ENCODE measurements at regions not wholly inside any gene's neighbourhood (a gene's known extent, or its start where the extent isn't known, plus 50 kb on each side); places are given as distances from the start of the nearest gene placed in this dataset.

DNA sequence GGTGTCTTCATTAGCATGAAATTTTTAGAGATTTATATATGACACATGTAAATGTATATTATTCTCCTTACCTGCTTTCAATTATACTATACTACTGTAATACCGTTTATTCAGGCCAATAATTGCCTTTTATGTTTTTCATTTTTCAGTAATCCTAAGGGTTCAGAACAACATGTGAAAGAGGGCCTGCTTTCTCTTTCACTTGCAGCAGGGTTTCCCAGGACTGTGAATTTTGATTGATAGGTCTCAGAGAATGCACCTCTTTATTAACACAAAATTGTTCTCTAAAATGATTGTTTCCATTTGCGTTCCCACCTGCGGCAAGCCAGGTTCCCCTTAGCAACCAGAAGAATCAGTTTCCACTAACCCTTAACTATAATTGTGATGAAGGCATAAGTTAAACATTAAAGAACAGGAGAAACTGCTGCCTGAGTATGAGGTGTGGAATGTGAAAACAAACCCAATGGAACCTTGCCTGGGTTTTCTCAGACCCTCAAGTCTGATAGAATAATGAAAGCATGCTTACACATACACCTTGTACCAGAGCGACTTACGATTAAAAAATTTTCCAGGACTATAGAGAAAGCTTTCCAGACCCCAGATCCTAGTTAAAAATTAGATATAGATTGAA lies 1591.2 kb upstream of the LRRTM1 start:
- H3K27me3 ChIP-seq (replicated peaks; ENCODE audit: insufficient read depth, low read depth, low read length, poor library complexity): no peaks in the 10 kb centered on the region
- intact Hi-C loops (cut with micrococcal nuclease; ENCODE audit: unreplicated experiment): no loop called here
- no TSS peak for BruUV-seq (replicated peaks)
- H3K36me3 ChIP-seq (ENCODE audit: insufficient read depth, low read length, poor library complexity, severe bottlenecking): no peaks in the 10 kb centered on the region
- ChIA-PET POLR2A (ENCODE audit: low non-redundant PET) (no interaction called here), CTCF (no interaction called here)
- H3K4me3 ChIP-seq (ENCODE audit: low read depth, low read length, poor library complexity, severe bottlenecking): no peak overlapping the region
- H3K4me1 ChIP-seq (ENCODE audit: insufficient read depth, low read length, poor library complexity, severe bottlenecking): no peaks in the 10 kb centered on the region
- peaks cover 33% of the 10 kb centered on the region for H3K9me3 ChIP-seq (ENCODE audit: low read depth, low read length, poor library complexity, severe bottlenecking)
- no peak for DNase-seq (ENCODE audit: low spot score)
- no peak for TF ChIP-seq EZH2 (IDR thresholded peaks at IDR 0.05; ENCODE audit: borderline replicate concordance, low read depth, low read length, poor library complexity, severe bottlenecking)
- TF ChIP-seq, protein P1, sequence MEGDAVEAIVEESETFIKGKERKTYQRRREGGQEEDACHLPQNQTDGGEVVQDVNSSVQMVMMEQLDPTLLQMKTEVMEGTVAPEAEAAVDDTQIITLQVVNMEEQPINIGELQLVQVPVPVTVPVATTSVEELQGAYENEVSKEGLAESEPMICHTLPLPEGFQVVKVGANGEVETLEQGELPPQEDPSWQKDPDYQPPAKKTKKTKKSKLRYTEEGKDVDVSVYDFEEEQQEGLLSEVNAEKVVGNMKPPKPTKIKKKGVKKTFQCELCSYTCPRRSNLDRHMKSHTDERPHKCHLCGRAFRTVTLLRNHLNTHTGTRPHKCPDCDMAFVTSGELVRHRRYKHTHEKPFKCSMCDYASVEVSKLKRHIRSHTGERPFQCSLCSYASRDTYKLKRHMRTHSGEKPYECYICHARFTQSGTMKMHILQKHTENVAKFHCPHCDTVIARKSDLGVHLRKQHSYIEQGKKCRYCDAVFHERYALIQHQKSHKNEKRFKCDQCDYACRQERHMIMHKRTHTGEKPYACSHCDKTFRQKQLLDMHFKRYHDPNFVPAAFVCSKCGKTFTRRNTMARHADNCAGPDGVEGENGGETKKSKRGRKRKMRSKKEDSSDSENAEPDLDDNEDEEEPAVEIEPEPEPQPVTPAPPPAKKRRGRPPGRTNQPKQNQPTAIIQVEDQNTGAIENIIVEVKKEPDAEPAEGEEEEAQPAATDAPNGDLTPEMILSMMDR (conservative IDR thresholded peaks at IDR 0.05; ENCODE audit: low read depth, low read length): no peak
- H3K27ac ChIP-seq (ENCODE audit: low read depth, low read length, poor library complexity, severe bottlenecking): no peak overlapping the region

DNA sequence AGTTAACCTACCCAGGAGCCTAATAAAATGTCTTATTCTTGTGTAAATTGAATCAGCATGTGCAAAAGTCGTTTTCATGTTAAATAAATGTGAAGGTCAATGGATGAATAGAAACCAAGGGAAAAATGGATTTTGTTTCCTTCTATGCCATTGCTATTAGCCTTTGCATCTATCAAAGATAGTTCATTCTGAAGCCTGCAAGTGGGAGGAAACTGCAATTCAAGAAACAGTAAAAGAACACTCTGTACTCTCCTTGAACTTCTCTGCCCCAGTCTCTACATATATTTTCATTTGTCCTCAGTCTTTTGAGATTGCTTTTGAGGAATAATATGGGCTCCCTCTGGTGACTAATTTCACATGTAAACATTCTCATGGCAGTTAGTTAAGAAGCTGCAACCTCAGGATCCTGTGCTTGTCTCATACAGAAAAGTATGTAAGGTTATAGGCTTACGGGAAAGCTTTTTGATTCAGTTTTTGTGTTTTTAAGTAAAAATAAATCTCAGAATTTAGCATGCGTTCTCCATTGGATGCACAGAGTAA lies 1590.0 kb upstream of the LRRTM1 start:
- ChIA-PET CTCF (no interaction called here), POLR2A (ENCODE audit: low non-redundant PET) (no interaction called here)
- H3K4me3 ChIP-seq (ENCODE audit: low read depth, low read length, poor library complexity, severe bottlenecking): no peak overlapping the region
- intact Hi-C loops (cut with micrococcal nuclease; ENCODE audit: unreplicated experiment): no loop called here
- no peak overlapping the region for H3K27ac ChIP-seq (ENCODE audit: low read depth, low read length, poor library complexity, severe bottlenecking)
- BruUV-seq (replicated peaks): no TSS peak
- H3K4me1 ChIP-seq (ENCODE audit: insufficient read depth, low read length, poor library complexity, severe bottlenecking): no peaks in the 10 kb centered on the region
- no peaks in the 10 kb centered on the region for H3K36me3 ChIP-seq (ENCODE audit: insufficient read depth, low read length, poor library complexity, severe bottlenecking)
- H3K27me3 ChIP-seq (replicated peaks; ENCODE audit: insufficient read depth, low read depth, low read length, poor library complexity): no peaks in the 10 kb centered on the region
- peaks cover 35% of the 10 kb centered on the region for H3K9me3 ChIP-seq (ENCODE audit: low read depth, low read length, poor library complexity, severe bottlenecking)
- DNase-seq (ENCODE audit: low spot score): no peak
- no peak for TF ChIP-seq EZH2 (IDR thresholded peaks at IDR 0.05; ENCODE audit: borderline replicate concordance, low read depth, low read length, poor library complexity, severe bottlenecking)
- TF ChIP-seq, protein P1 (conservative IDR thresholded peaks at IDR 0.05; ENCODE audit: low read depth, low read length): no peak

DNA sequence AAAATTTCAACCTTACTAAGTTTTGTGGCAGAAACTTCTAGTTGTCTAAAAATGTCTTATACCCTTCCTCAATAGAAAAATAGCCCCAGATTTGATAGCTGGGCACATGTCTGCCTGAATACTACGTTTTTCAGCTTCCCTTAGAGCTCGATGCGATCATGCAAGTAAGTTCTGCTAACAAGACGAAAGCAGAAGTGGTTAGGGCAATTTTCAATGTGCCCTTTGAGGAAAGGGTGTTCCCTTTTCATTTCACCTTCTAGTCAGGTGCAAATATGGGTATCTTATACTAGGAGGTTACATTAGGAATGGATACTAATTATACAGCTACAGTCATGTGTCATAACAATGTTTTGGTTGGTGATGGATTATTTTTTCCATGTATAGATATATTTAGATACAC lies 1572.1 kb upstream of the LRRTM1 start:
- no TSS peak for BruUV-seq (replicated peaks)
- H3K4me1 ChIP-seq (ENCODE audit: insufficient read depth, low read length, poor library complexity, severe bottlenecking): no peaks in the 10 kb centered on the region
- H3K36me3 ChIP-seq (ENCODE audit: insufficient read depth, low read length, poor library complexity, severe bottlenecking): no peaks in the 10 kb centered on the region
- H3K27ac ChIP-seq (ENCODE audit: low read depth, low read length, poor library complexity, severe bottlenecking): no peak overlapping the region
- TF ChIP-seq, protein P1 (conservative IDR thresholded peaks at IDR 0.05; ENCODE audit: low read depth, low read length): no peak
- TF ChIP-seq EZH2 (IDR thresholded peaks at IDR 0.05; ENCODE audit: borderline replicate concordance, low read depth, low read length, poor library complexity, severe bottlenecking): no peak
- no peak for DNase-seq (ENCODE audit: low spot score)
- H3K4me3 ChIP-seq (ENCODE audit: low read depth, low read length, poor library complexity, severe bottlenecking): no peak overlapping the region
- H3K27me3 ChIP-seq (replicated peaks; ENCODE audit: insufficient read depth, low read depth, low read length, poor library complexity): no peaks in the 10 kb centered on the region
- ChIA-PET CTCF (no interaction called here), POLR2A (ENCODE audit: low non-redundant PET) (no interaction called here)
- intact Hi-C loops (cut with micrococcal nuclease; ENCODE audit: unreplicated experiment): no loop called here
- H3K9me3 ChIP-seq (ENCODE audit: low read depth, low read length, poor library complexity, severe bottlenecking): peaks cover 41% of the 10 kb centered on the region

Data from A673 (cell line).